ENCODE measurements at regions not wholly inside any gene's neighbourhood (a gene's known extent, or its start where the extent isn't known, plus 50 kb on each side); places are given as distances from the start of the nearest gene placed in this dataset.

DNA sequence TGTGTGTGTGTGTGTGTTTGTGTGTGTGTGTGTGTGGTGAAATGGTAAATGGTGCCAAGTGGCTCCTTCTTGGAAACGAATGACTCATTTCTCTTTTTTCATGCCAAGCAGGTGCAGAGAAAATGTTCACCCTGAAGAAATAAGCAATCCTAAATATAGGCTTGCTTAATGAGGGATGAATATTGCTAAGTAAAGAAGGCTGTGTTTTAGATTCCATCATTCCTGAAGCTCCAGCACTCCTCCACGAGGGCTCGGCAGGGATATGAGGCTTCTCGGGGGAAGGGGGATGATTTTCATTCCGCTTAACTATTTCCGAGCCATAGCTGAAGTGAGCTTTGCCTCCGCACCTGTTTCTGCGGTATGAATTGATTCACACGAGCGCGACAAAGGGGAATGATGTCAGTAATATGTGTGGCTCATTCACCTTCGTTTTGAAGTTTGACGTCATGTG lies 72.9 kb downstream of the TSN start:
- TF ChIP-seq, protein P1, sequence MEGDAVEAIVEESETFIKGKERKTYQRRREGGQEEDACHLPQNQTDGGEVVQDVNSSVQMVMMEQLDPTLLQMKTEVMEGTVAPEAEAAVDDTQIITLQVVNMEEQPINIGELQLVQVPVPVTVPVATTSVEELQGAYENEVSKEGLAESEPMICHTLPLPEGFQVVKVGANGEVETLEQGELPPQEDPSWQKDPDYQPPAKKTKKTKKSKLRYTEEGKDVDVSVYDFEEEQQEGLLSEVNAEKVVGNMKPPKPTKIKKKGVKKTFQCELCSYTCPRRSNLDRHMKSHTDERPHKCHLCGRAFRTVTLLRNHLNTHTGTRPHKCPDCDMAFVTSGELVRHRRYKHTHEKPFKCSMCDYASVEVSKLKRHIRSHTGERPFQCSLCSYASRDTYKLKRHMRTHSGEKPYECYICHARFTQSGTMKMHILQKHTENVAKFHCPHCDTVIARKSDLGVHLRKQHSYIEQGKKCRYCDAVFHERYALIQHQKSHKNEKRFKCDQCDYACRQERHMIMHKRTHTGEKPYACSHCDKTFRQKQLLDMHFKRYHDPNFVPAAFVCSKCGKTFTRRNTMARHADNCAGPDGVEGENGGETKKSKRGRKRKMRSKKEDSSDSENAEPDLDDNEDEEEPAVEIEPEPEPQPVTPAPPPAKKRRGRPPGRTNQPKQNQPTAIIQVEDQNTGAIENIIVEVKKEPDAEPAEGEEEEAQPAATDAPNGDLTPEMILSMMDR (IDR thresholded peaks at IDR 0.05): no peak
- no peak for TF ChIP-seq POLR2A (IDR thresholded peaks at IDR 0.05)

Data from Peyer's patch (tissue), 4 donors.